HepG2 (cell line): ENCODE measurements at regions not wholly inside any gene's neighbourhood (a gene's known extent, or its start where the extent isn't known, plus 50 kb on each side); places are given as distances from the start of the nearest gene placed in this dataset.

Experiments used
- ATAC-seq: fragments of 200-7000 bp; cut with Tn5 transposase; 3 replicates; pipeline ENCODE4 v1.9.1; 2020; ENCODE audit warnings: mild to moderate bottlenecking, moderate library complexity
- BruUV-seq: library from RNA; stranded (reverse); fragments of 400-500 nt; replicated peaks from 2 replicates; lab custom pipeline; 2021; lab: Mats Ljungman, UMichigan
- CTCF ChIA-PET: fragments of 300-600 bp; formaldehyde crosslinking; extraction: SDS; loops from one replicate; lab custom pipeline; 2021; ENCODE audit warnings: low total read pairs, inconsistent platforms, low intra/inter-chr PET ratio; lab: Yijun Ruan, JAX
- POLR2A ChIA-PET: fragments of 350-600 bp; sonication (Branson Sonifier 250); formaldehyde crosslinking; loops from one replicate; lab custom pipeline; 2020; ENCODE audit warnings: antibody characterized with exemption, inconsistent platforms; lab: Yijun Ruan, JAX
- DNase-seq: peaks from one replicate; pipeline ENCODE4 v3.0.0-alpha.2; 2015; ENCODE audit warnings: low spot score
- FAIRE-seq: peaks from 3 replicates; lab custom pipeline; 2011; peaks lifted over from hg19 to GRCh38; lab: Jason Lieb, UNC
- H2AFZ ChIP-seq: one replicate; pipeline ENCODE4 v1.6.1; 2011; ENCODE audit warnings: low read length, inconsistent platforms
- H3K27ac ChIP-seq: fragments of 300-600 bp; 3 replicates; pipeline ENCODE4 v1.8.0; 2011; ENCODE audit warnings: mixed run types, mild to moderate bottlenecking, mixed read lengths, low read length, inconsistent platforms; ENCODE audit not compliant: insufficient read depth; ENCODE audit errors: extremely low read length
- H3K27me3 ChIP-seq, 2 experiments: fragments of 200-600 bp in 1 of 2; 2 replicates in 1 of 2; 3 replicates in 1 of 2; pipeline versions ENCODE4 v1.6.0 to v1.8.0; 2011; ENCODE audit warnings: low read length in 2 of 2, mild to moderate bottlenecking in 2 of 2, moderate library complexity in 2 of 2, inconsistent platforms in 1 of 2; ENCODE audit not compliant: insufficient read depth in 2 of 2, control insufficient read depth in 1 of 2
- H3K36me3 ChIP-seq, 2 experiments: fragments of 200-600 bp in 1 of 2; replicated peaks in 1 of 2; 2 replicates in 1 of 2; 3 replicates in 1 of 2; pipeline versions ENCODE4 v1.5.1 to v1.8.0; 2011; ENCODE audit warnings: low read length in 2 of 2, inconsistent platforms in 1 of 2; ENCODE audit not compliant: insufficient read depth in 2 of 2, control insufficient read depth in 1 of 2
- H3K4me1 ChIP-seq: 2 replicates; pipeline ENCODE4 v1.5.1; 2012; ENCODE audit warnings: low read length, inconsistent platforms; ENCODE audit not compliant: insufficient read depth
- H3K4me2 ChIP-seq: 2 replicates; pipeline ENCODE4 v1.6.0; 2011; ENCODE audit warnings: low read depth, low read length, inconsistent platforms
- H3K4me3 ChIP-seq, 3 experiments: fragments of 200-600 bp in 1 of 3; sonication (generic), shearing (Covaris generic) in 1 of 3; replicated peaks in 1 of 3; 2 replicates each; pipeline ENCODE4 v1.5.1; 2011 to 2016; ENCODE audit warnings: low read length in 3 of 3, inconsistent platforms in 2 of 3, low read depth in 2 of 3, mild to moderate bottlenecking in 2 of 3, control low read depth in 1 of 3, mixed read lengths in 1 of 3; ENCODE audit not compliant: insufficient read depth in 1 of 3
- H3K79me2 ChIP-seq: one replicate; pipeline ENCODE4 v1.6.1; 2011; ENCODE audit warnings: low read length, inconsistent platforms; ENCODE audit not compliant: insufficient read depth
- H3K9ac ChIP-seq: 2 replicates; pipeline ENCODE4 v1.6.0; 2011; ENCODE audit warnings: mild to moderate bottlenecking, low read depth, low read length, inconsistent platforms; ENCODE audit not compliant: insufficient read depth
- H3K9me3 ChIP-seq: 2 replicates; pipeline ENCODE4 v1.5.1; 2012; ENCODE audit warnings: mild to moderate bottlenecking, low read length
- H4K20me1 ChIP-seq: 2 replicates; pipeline ENCODE4 v1.6.0; 2011; ENCODE audit warnings: inconsistent platforms, mild to moderate bottlenecking, low read length, moderate library complexity; ENCODE audit not compliant: insufficient read depth
- ETV6 ChIP-seq: sonication (generic); formaldehyde crosslinking; conservative IDR thresholded peaks from 2 replicates; pipeline ENCODE4 v1.4.0; 2020; ENCODE audit warnings: missing genetic modification reagents
- ISL2 ChIP-seq: sonication (generic); formaldehyde crosslinking; IDR thresholded peaks from 2 replicates; pipeline ENCODE4 v1.5.0; 2020; ENCODE audit warnings: missing genetic modification reagents
- KAT2B ChIP-seq: fragments of 150-350 bp; IDR thresholded peaks from 2 replicates; pipeline ENCODE4 v1.6.1; 2014; ENCODE audit warnings: low read depth, low read length, borderline replicate concordance
- STAG1 ChIP-seq: sonication (generic); formaldehyde crosslinking; IDR thresholded peaks from 2 replicates; pipeline ENCODE4 v1.4.0; 2020; ENCODE audit warnings: missing genetic modification reagents
- YEATS4 ChIP-seq: sonication (generic); formaldehyde crosslinking; IDR thresholded peaks from 2 replicates; pipeline ENCODE4 v1.4.0; 2020; ENCODE audit warnings: missing genetic modification reagents, borderline replicate concordance
- ZBTB43 ChIP-seq: sonication (generic); formaldehyde crosslinking; conservative IDR thresholded peaks from 2 replicates; pipeline ENCODE4 v1.4.0; 2020; ENCODE audit warnings: missing genetic modification reagents
- ZNF235 ChIP-seq: sonication (generic); formaldehyde crosslinking; IDR thresholded peaks from 2 replicates; pipeline ENCODE4 v1.8.1; 2023; ENCODE audit warnings: mild to moderate bottlenecking, missing genetic modification reagents, borderline replicate concordance
- ZNF337 ChIP-seq: sonication (generic); formaldehyde crosslinking; IDR thresholded peaks from 2 replicates; pipeline ENCODE4 v1.5.1; 2020; ENCODE audit warnings: missing genetic modification reagents, low read depth, mild to moderate bottlenecking, borderline replicate concordance
- ZNF367 ChIP-seq: sonication (generic); formaldehyde crosslinking; IDR thresholded peaks from 2 replicates; pipeline ENCODE4 v1.4.0; 2020; ENCODE audit warnings: missing genetic modification reagents, borderline replicate concordance
- ZNF616 ChIP-seq: sonication (generic); formaldehyde crosslinking; IDR thresholded peaks from 2 replicates; pipeline ENCODE4 v1.5.0; 2020; ENCODE audit warnings: low read depth, mild to moderate bottlenecking, missing genetic modification reagents
- ZSCAN9 ChIP-seq: IDR thresholded peaks from 2 replicates; pipeline ENCODE4 v1.6.1; 2016; ENCODE audit warnings: borderline replicate concordance
- WGBS: methylation state at CpG from one replicate; pipeline ENCODE4 v1.1.6; 2017; ENCODE audit warnings: low lambda C conversion rate; 5-methylcytosine and 5-hydroxymethylcytosine counted together
- in situ Hi-C: cut with HindIII; loops from 2 replicates; pipeline ENCODE4 v1.10.0; 2017; ENCODE audit warnings: low pct_unique_long_range_greater_than_20kb; ENCODE audit not compliant: extremely low pct_ligation_motif_present
- intact Hi-C: fragments of 100-400 bp; cut with micrococcal nuclease; formaldehyde crosslinking; loops from one replicate; pipeline ENCODE4 v1.10.0; 2022; ENCODE audit not compliant: unreplicated experiment
- TF ChIP-seq, protein P1 (sequence below): sonication (generic); formaldehyde crosslinking; IDR thresholded peaks from 2 replicates; pipeline ENCODE4 v1.5.1; 2020; ENCODE audit warnings: missing genetic modification reagents, mild to moderate bottlenecking, borderline replicate concordance

- WGBS = 0% methylated on average over 1 of the region's 1 CpG
- Histone ChIP-seq H2AFZ (no peak overlapping the region), H3K4me2 (no peak overlapping the region), H3K79me2 (no peaks in the 10 kb centered on the region), H3K9ac (no peak overlapping the region), H3K27ac (no peak overlapping the region), H4K20me1 (no peaks in the 10 kb centered on the region), H3K9me3 (peaks cover 42% of the 10 kb centered on the region), H3K4me1 (no peaks in the 10 kb centered on the region), H3K36me3 (no peaks in the 10 kb centered on the region), H3K27me3 (no peaks in the 10 kb centered on the region), H3K4me3 (no peak overlapping the region)
- no TSS peak for BruUV-seq
- intact Hi-C loops (no loop called here), in situ Hi-C loops (no loop called here)
- TF ChIP-seq ETV6 (CRISPR knock-in tag) = no peak
- no peak for TF ChIP-seq ISL2 (CRISPR knock-in tag)
- TF ChIP-seq YEATS4 (CRISPR knock-in tag) = no peak
- no peak for TF ChIP-seq ZNF616 (CRISPR knock-in tag)
- ATAC-seq = no peak
- ChIA-PET POLR2A (no interaction called here), CTCF (no interaction called here)
- FAIRE-seq = no peak
- DNase-seq = no peak
These were observed 1360.9 kb downstream of the STIM2 start for GRCh38 chr4:28221536-28221935.

- ATAC-seq = no peak
- ChIA-PET CTCF (no interaction called here), POLR2A (no interaction called here)
- Histone ChIP-seq H3K9me3 (peaks cover 48% of the 10 kb centered on the region), H3K4me2 (no peak overlapping the region), H3K9ac (no peak overlapping the region), H3K27me3 (no peaks in the 10 kb centered on the region), H3K79me2 (no peaks in the 10 kb centered on the region), H4K20me1 (no peaks in the 10 kb centered on the region), H3K27ac (no peak overlapping the region), H2AFZ (no peak overlapping the region), H3K4me3 (no peak overlapping the region), H3K36me3 (no peaks in the 10 kb centered on the region), H3K4me1 (no peaks in the 10 kb centered on the region)
- in situ Hi-C loops = no loop called here
- WGBS = 11% methylated on average over 2 of the region's 2 CpGs
- BruUV-seq = no TSS peak
- no peak for FAIRE-seq
- no peak for DNase-seq
- TF ChIP-seq ZBTB43 (CRISPR knock-in tag) (no peak), ZNF367 (no peak), ZNF235 (no peak), ZSCAN9 (CRISPR knock-in tag) (no peak), ZNF337 (CRISPR knock-in tag) (no peak), STAG1 (CRISPR knock-in tag) (0 out of 2 replicates have a peak, but pooled peaks have one; percentile 12), KAT2B (no peak)
- TF ChIP-seq, protein P1, sequence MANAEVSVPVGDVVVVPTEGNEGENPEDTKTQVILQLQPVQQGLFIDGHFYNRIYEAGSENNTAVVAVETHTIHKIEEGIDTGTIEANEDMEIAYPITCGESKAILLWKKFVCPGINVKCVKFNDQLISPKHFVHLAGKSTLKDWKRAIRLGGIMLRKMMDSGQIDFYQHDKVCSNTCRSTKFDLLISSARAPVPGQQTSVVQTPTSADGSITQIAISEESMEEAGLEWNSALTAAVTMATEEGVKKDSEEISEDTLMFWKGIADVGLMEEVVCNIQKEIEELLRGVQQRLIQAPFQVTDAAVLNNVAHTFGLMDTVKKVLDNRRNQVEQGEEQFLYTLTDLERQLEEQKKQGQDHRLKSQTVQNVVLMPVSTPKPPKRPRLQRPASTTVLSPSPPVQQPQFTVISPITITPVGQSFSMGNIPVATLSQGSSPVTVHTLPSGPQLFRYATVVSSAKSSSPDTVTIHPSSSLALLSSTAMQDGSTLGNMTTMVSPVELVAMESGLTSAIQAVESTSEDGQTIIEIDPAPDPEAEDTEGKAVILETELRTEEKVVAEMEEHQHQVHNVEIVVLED = no peak
- intact Hi-C loops = no loop called here
These were observed 1364.4 kb downstream of the STIM2 start for GRCh38 chr4:28225050-28225449.
